HCT116 (cell line): ENCODE measurements at regions not wholly inside any gene's neighbourhood (a gene's known extent, or its start where the extent isn't known, plus 50 kb on each side); places are given as distances from the start of the nearest gene placed in this dataset.

Experiments
- CEBPB ChIP-seq: IDR thresholded peaks from 2 replicates; pipeline ENCODE4 v1.6.1; 2012; ENCODE audit warnings: low read depth
- EGR1 ChIP-seq: IDR thresholded peaks from 2 replicates; pipeline ENCODE4 v1.6.1; 2012; ENCODE audit warnings: low read depth
- EZH2 ChIP-seq: fragments of 200-600 bp; sonication (generic); IDR thresholded peaks from 2 replicates; pipeline ENCODE4 v1.6.1; 2017; ENCODE audit warnings: antibody characterized with exemption, mixed run types
- EZH2phosphoT487 ChIP-seq: fragments of 200-600 bp; IDR thresholded peaks from 2 replicates; pipeline ENCODE4 v1.6.1; 2018; ENCODE audit warnings: antibody characterized with exemption, borderline replicate concordance
- JUND ChIP-seq: IDR thresholded peaks from 2 replicates; pipeline ENCODE4 v1.6.1; 2012
- POLR2A ChIP-seq: IDR thresholded peaks from 2 replicates; pipeline ENCODE4 v1.7.0; 2011; ENCODE audit warnings: borderline replicate concordance; ENCODE audit not compliant: insufficient read depth, insufficient read length; ENCODE audit errors: extremely low read depth
- POLR2AphosphoS5 ChIP-seq: IDR thresholded peaks from 2 replicates; pipeline ENCODE4 v1.6.1; 2011; ENCODE audit warnings: mild to moderate bottlenecking, low read depth, low read length, moderate library complexity
- RAD21 ChIP-seq: IDR thresholded peaks from 2 replicates; pipeline ENCODE4 v1.6.1; 2012; ENCODE audit warnings: low read depth, mild to moderate bottlenecking
- SP1 ChIP-seq: IDR thresholded peaks from 2 replicates; pipeline ENCODE4 v1.6.1; 2012; ENCODE audit warnings: low read depth
- TCF7L2 ChIP-seq: IDR thresholded peaks from 2 replicates; pipeline ENCODE4 v1.7.0; 2011; ENCODE audit warnings: borderline replicate concordance, inconsistent platforms; ENCODE audit not compliant: insufficient read depth, insufficient read length; ENCODE audit errors: extremely low read depth
- ZFX ChIP-seq: fragments of 450-650 bp; IDR thresholded peaks from 2 replicates; pipeline ENCODE4 v1.6.1; 2017
- ZNF274 ChIP-seq: fragments of 200-500 bp; sonication (Bioruptor generic); IDR thresholded peaks from 2 replicates; pipeline ENCODE4 v1.6.1; 2014; ENCODE audit warnings: mild to moderate bottlenecking, low read depth, low read length, inconsistent platforms
- TF ChIP-seq, protein P1 (sequence below), 3 experiments: fragments of 200-600 bp in 1 of 3; sonication (generic) in 1 of 3; IDR thresholded peaks in 2 of 3; conservative IDR thresholded peaks in 1 of 3; 2 replicates each; pipeline ENCODE4 v1.5.1; 2012 to 2017; ENCODE audit warnings: low read depth in 2 of 3, low read length in 2 of 3, antibody characterized with exemption in 1 of 3, borderline replicate concordance in 1 of 3, control low read depth in 1 of 3, mild to moderate bottlenecking in 1 of 3, mixed read lengths in 1 of 3, mixed run types in 1 of 3, moderate library complexity in 1 of 3; ENCODE audit not compliant: insufficient read depth in 1 of 3
- TF ChIP-seq, protein P2 (sequence below): IDR thresholded peaks from 2 replicates; pipeline ENCODE4 v1.6.1; 2012; ENCODE audit warnings: low read depth

DNA sequence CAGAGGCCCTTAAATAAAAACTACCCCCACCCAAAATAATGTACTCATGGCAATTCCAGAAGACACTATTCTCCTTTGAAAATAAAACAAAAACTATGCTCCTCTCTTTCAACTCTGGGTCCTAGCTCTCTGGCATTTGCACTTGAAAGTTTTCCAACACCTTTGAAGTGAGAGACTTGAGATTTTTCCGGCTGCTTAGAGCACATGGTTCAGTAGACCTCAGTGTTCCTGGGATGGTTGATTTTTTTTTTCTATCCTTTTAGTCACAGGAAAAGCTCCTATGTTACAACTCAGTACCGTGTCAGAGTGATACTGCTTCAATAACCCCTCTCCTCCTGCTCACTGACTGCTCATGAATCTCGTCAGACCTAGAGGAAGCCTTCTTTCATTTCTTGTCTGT lies 118.3 kb upstream of the TUSC7 start:
- TF ChIP-seq, protein P1, sequence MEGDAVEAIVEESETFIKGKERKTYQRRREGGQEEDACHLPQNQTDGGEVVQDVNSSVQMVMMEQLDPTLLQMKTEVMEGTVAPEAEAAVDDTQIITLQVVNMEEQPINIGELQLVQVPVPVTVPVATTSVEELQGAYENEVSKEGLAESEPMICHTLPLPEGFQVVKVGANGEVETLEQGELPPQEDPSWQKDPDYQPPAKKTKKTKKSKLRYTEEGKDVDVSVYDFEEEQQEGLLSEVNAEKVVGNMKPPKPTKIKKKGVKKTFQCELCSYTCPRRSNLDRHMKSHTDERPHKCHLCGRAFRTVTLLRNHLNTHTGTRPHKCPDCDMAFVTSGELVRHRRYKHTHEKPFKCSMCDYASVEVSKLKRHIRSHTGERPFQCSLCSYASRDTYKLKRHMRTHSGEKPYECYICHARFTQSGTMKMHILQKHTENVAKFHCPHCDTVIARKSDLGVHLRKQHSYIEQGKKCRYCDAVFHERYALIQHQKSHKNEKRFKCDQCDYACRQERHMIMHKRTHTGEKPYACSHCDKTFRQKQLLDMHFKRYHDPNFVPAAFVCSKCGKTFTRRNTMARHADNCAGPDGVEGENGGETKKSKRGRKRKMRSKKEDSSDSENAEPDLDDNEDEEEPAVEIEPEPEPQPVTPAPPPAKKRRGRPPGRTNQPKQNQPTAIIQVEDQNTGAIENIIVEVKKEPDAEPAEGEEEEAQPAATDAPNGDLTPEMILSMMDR (IDR thresholded peaks at IDR 0.05 in 2 of 3, conservative IDR thresholded peaks at IDR 0.05 in 1 of 3; ENCODE audit: borderline replicate concordance in 1 of 3, insufficient read depth in 1 of 3, low read depth in 2 of 3, low read length in 2 of 3), result no peak
- TF ChIP-seq, protein P2, sequence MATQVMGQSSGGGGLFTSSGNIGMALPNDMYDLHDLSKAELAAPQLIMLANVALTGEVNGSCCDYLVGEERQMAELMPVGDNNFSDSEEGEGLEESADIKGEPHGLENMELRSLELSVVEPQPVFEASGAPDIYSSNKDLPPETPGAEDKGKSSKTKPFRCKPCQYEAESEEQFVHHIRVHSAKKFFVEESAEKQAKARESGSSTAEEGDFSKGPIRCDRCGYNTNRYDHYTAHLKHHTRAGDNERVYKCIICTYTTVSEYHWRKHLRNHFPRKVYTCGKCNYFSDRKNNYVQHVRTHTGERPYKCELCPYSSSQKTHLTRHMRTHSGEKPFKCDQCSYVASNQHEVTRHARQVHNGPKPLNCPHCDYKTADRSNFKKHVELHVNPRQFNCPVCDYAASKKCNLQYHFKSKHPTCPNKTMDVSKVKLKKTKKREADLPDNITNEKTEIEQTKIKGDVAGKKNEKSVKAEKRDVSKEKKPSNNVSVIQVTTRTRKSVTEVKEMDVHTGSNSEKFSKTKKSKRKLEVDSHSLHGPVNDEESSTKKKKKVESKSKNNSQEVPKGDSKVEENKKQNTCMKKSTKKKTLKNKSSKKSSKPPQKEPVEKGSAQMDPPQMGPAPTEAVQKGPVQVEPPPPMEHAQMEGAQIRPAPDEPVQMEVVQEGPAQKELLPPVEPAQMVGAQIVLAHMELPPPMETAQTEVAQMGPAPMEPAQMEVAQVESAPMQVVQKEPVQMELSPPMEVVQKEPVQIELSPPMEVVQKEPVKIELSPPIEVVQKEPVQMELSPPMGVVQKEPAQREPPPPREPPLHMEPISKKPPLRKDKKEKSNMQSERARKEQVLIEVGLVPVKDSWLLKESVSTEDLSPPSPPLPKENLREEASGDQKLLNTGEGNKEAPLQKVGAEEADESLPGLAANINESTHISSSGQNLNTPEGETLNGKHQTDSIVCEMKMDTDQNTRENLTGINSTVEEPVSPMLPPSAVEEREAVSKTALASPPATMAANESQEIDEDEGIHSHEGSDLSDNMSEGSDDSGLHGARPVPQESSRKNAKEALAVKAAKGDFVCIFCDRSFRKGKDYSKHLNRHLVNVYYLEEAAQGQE, result no peak
- no peak for TF ChIP-seq POLR2A
- TF ChIP-seq RAD21, result no peak
- TF ChIP-seq JUND, result no peak
- TF ChIP-seq ZNF274, result no peak
- no peak for TF ChIP-seq EGR1
- no peak for TF ChIP-seq ZFX
- TF ChIP-seq POLR2AphosphoS5, result no peak
- no peak for TF ChIP-seq EZH2
- no peak for TF ChIP-seq SP1
- no peak for TF ChIP-seq CEBPB
- TF ChIP-seq EZH2phosphoT487, result no peak
- no peak for TF ChIP-seq TCF7L2
